Neuronal stem cell (in vitro differentiated cells): ENCODE measurements at regions not wholly inside any gene's neighbourhood (a gene's known extent, or its start where the extent isn't known, plus 50 kb on each side); places are given as distances from the start of the nearest gene placed in this dataset.

Source experiments
- DNase-seq: peaks from one replicate; pipeline ENCODE4 v3.0.0-alpha.2; 2013; ENCODE audit warnings: low spot score
- H2AFZ ChIP-seq: one replicate; pipeline ENCODE4 v1.6.1; 2013; ENCODE audit warnings: mild to moderate bottlenecking, low read length, inconsistent platforms
- H2AK5ac ChIP-seq: 2 replicates; pipeline ENCODE4 v1.6.1; 2013; ENCODE audit warnings: low read depth, mild to moderate bottlenecking, inconsistent platforms, low read length, moderate library complexity, mixed read lengths
- H2BK120ac ChIP-seq: 2 replicates; pipeline ENCODE4 v1.6.1; 2013; ENCODE audit warnings: low read depth, mild to moderate bottlenecking, inconsistent platforms, low read length, moderate library complexity, mixed read lengths
- H2BK12ac ChIP-seq: one replicate; pipeline ENCODE4 v1.6.1; 2013; ENCODE audit warnings: low read length, inconsistent platforms
- H2BK15ac ChIP-seq: 2 replicates; pipeline ENCODE4 v1.6.1; 2013; ENCODE audit warnings: mild to moderate bottlenecking, low read length, inconsistent platforms, mixed read lengths
- H2BK5ac ChIP-seq: one replicate; pipeline ENCODE4 v1.6.1; 2013; ENCODE audit warnings: inconsistent platforms, mild to moderate bottlenecking, low read length, moderate library complexity
- H3K14ac ChIP-seq: one replicate; pipeline ENCODE4 v1.6.1; 2013; ENCODE audit warnings: low read length, inconsistent platforms
- H3K18ac ChIP-seq: 2 replicates; pipeline ENCODE4 v1.6.1; 2013; ENCODE audit warnings: low read length, inconsistent platforms
- H3K23ac ChIP-seq: 2 replicates; pipeline ENCODE4 v1.6.1; 2013; ENCODE audit warnings: low read depth, mild to moderate bottlenecking, mixed read lengths, low read length, inconsistent platforms; ENCODE audit not compliant: poor library complexity
- H3K27ac ChIP-seq: replicated peaks from 3 replicates; pipeline ENCODE4 v1.5.1; 2013; ENCODE audit warnings: low read length, inconsistent platforms
- H3K27me3 ChIP-seq, 3 experiments: 2 replicates each; pipeline ENCODE4 v1.6.1; 2013; ENCODE audit warnings: low read length in 3 of 3, mild to moderate bottlenecking in 2 of 3, inconsistent platforms in 1 of 3, low read depth in 1 of 3, mixed read lengths in 1 of 3, moderate library complexity in 1 of 3; ENCODE audit not compliant: control insufficient read depth in 3 of 3, insufficient read depth in 3 of 3
- H3K36me3 ChIP-seq, 2 donors: replicated peaks in 1 of 2; 2 replicates each; pipeline ENCODE4 v1.6.1; 2013; ENCODE audit warnings: low read length in 2 of 2; ENCODE audit not compliant: control insufficient read depth in 2 of 2, insufficient read depth in 2 of 2
- H3K4ac ChIP-seq: 2 replicates; pipeline ENCODE4 v1.6.1; 2013; ENCODE audit warnings: inconsistent platforms, mild to moderate bottlenecking, low read length, moderate library complexity
- H3K4me1 ChIP-seq, 2 donors: 1 replicate in 1 of 2; 2 replicates in 1 of 2; pipeline ENCODE4 v1.6.1; 2013; ENCODE audit warnings: low read length in 2 of 2, low read depth in 1 of 2; ENCODE audit not compliant: control insufficient read depth in 2 of 2, insufficient read depth in 1 of 2
- H3K4me2 ChIP-seq: one replicate; pipeline ENCODE4 v1.6.1; 2013; ENCODE audit warnings: mild to moderate bottlenecking, low read length, inconsistent platforms; ENCODE audit not compliant: insufficient read depth, poor library complexity, severe bottlenecking
- H3K4me3 ChIP-seq, 2 donors: 2 replicates each; pipeline ENCODE4 v1.5.1; 2013; ENCODE audit warnings: low read length in 2 of 2, mild to moderate bottlenecking in 2 of 2, inconsistent platforms in 1 of 2, moderate library complexity in 1 of 2
- H3K79me1 ChIP-seq: one replicate; pipeline ENCODE4 v1.6.1; 2013; ENCODE audit warnings: low read depth, mild to moderate bottlenecking, inconsistent platforms, low read length, moderate library complexity
- H3K9ac ChIP-seq: one replicate; pipeline ENCODE4 v1.6.1; 2013; ENCODE audit warnings: mild to moderate bottlenecking, low read depth, low read length, inconsistent platforms; ENCODE audit not compliant: poor library complexity
- H3K9me3 ChIP-seq, 2 donors: replicated peaks in 1 of 2; 2 replicates each; pipeline versions ENCODE3 to v1.6.1; 2013; ENCODE audit warnings: low read length in 2 of 2, mild to moderate bottlenecking in 2 of 2, inconsistent platforms in 1 of 2, low read depth in 1 of 2, mixed read lengths in 1 of 2, moderate library complexity in 1 of 2; ENCODE audit not compliant: control insufficient read depth in 2 of 2, insufficient read depth in 1 of 2
- H4K8ac ChIP-seq: one replicate; pipeline ENCODE4 v1.6.1; 2013; ENCODE audit warnings: low read depth, mild to moderate bottlenecking, inconsistent platforms, low read length, moderate library complexity
- H4K91ac ChIP-seq: one replicate; pipeline ENCODE4 v1.6.1; 2013; ENCODE audit warnings: low read length, low read depth, mild to moderate bottlenecking, inconsistent platforms; ENCODE audit not compliant: poor library complexity
- WGBS, 2 donors: extraction: QIAGEN DNeasy Blood & Tissue Kit; methylation state at CpG; one replicate each; pipeline ENCODE4 v1.1.7; 2013; ENCODE audit warnings: missing lambda C conversion rate in 2 of 2, mixed read lengths in 1 of 2; ENCODE audit not compliant: insufficient read length in 2 of 2, insufficient replicate concordance in 1 of 2; ENCODE audit errors: extremely low coverage in 2 of 2; 5-methylcytosine and 5-hydroxymethylcytosine counted together

GRCh38 chr5:34597034-34598027 is 58.8 kb upstream of the RAI14 start:
- H4K91ac ChIP-seq, result no peak overlapping the region
- H3K79me1 ChIP-seq, result no peaks in the 10 kb centered on the region
- H2AK5ac ChIP-seq, result no peak overlapping the region
- H2AFZ ChIP-seq, result no peak overlapping the region
- no peak overlapping the region for H4K8ac ChIP-seq
- no peak overlapping the region for H3K14ac ChIP-seq
- no peak for DNase-seq
- no CpG with 5 or more reads among the region's 7 CpGs for WGBS, 2 donors
- no peak overlapping the region for H2BK12ac ChIP-seq
- no peak overlapping the region for H2BK5ac ChIP-seq
- H3K4me3 ChIP-seq, result no peak overlapping the region
- H2BK15ac ChIP-seq, result no peak overlapping the region
- H3K4me1 ChIP-seq, result peaks cover 0 to 11% of the 10 kb centered on the region in 2 donors
- no peak overlapping the region for H3K4ac ChIP-seq
- H3K23ac ChIP-seq, result no peak overlapping the region
- no peak overlapping the region for H3K9ac ChIP-seq
- no peak overlapping the region for H2BK120ac ChIP-seq
- H3K27ac ChIP-seq, result no peak overlapping the region
- H3K9me3 ChIP-seq, result no peaks in the 10 kb centered on the region
- H3K4me2 ChIP-seq, result no peak overlapping the region
- no peaks in the 10 kb centered on the region for H3K36me3 ChIP-seq
- H3K27me3 ChIP-seq, result peaks cover 0 to 4% (median 0%) of the 10 kb centered on the region in 3 experiments
- H3K18ac ChIP-seq, result no peak overlapping the region

- H2AK5ac ChIP-seq, result no peak overlapping the region
- no peak overlapping the region for H4K8ac ChIP-seq
- no peak for DNase-seq
- H3K79me1 ChIP-seq, result no peaks in the 10 kb centered on the region
- no peak overlapping the region for H3K23ac ChIP-seq
- H3K18ac ChIP-seq, result no peak overlapping the region
- H3K4me1 ChIP-seq, result peaks cover 0 to 11% of the 10 kb centered on the region in 2 donors
- H3K9me3 ChIP-seq, result no peaks in the 10 kb centered on the region
- no peak overlapping the region for H3K9ac ChIP-seq
- H2BK5ac ChIP-seq, result no peak overlapping the region
- no peak overlapping the region for H3K14ac ChIP-seq
- no peak overlapping the region for H2BK120ac ChIP-seq
- no peak overlapping the region for H3K27ac ChIP-seq
- no peak overlapping the region for H3K4me3 ChIP-seq
- H4K91ac ChIP-seq, result no peak overlapping the region
- no CpG with 5 or more reads among the region's 5 CpGs for WGBS, 2 donors
- no peak overlapping the region for H2BK12ac ChIP-seq
- no peak overlapping the region for H3K4ac ChIP-seq
- peaks cover 0 to 4% (median 0%) of the 10 kb centered on the region in 3 experiments for H3K27me3 ChIP-seq
- H3K4me2 ChIP-seq, result no peak overlapping the region
- H2AFZ ChIP-seq, result no peak overlapping the region
- no peaks in the 10 kb centered on the region for H3K36me3 ChIP-seq
- H2BK15ac ChIP-seq, result no peak overlapping the region
Measured at GRCh38 chr5:34598177-34598794, 57.8 kb upstream of the RAI14 start.

- DNase-seq, result no peak
- Histone ChIP-seq H2BK12ac (no peak overlapping the region), H2BK5ac (no peak overlapping the region), H3K4me2 (no peak overlapping the region), H2BK120ac (no peak overlapping the region), H4K8ac (no peak overlapping the region), H2AFZ (no peak overlapping the region), H2BK15ac (no peak overlapping the region), H3K27me3 (peaks cover 0 to 5% (median 0%) of the 10 kb centered on the region in 3 experiments), H3K9ac (no peak overlapping the region), H3K79me1 (no peaks in the 10 kb centered on the region), H3K4ac (no peak overlapping the region), H3K18ac (no peak overlapping the region), H2AK5ac (no peak overlapping the region), H3K14ac (no peak overlapping the region), H3K36me3 (no peaks in the 10 kb centered on the region), H3K4me1 (peaks cover 0 to 11% of the 10 kb centered on the region in 2 donors), H4K91ac (no peak overlapping the region), H3K27ac (no peak overlapping the region), H3K9me3 (no peaks in the 10 kb centered on the region), H3K4me3 (no peak overlapping the region), H3K23ac (no peak overlapping the region)
- WGBS, 2 donors, result no CpG with 5 or more reads among the region's 4 CpGs
Measured at GRCh38 chr5:34599471-34600117, 56.5 kb upstream of the RAI14 start.

GRCh38 chr5:34600118-34600493 is 56.0 kb upstream of the RAI14 start:
- Histone ChIP-seq H3K4me1 (peaks cover 0 to 11% of the 10 kb centered on the region in 2 donors), H3K4me3 (no peak overlapping the region), H4K91ac (no peak overlapping the region), H2BK120ac (no peak overlapping the region), H3K4ac (no peak overlapping the region), H3K14ac (no peak overlapping the region), H2AFZ (no peak overlapping the region), H3K23ac (no peak overlapping the region), H2BK5ac (no peak overlapping the region), H2BK12ac (no peak overlapping the region), H3K27ac (no peak overlapping the region), H3K9me3 (no peaks in the 10 kb centered on the region), H3K9ac (no peak overlapping the region), H3K79me1 (no peaks in the 10 kb centered on the region), H3K36me3 (no peaks in the 10 kb centered on the region), H3K4me2 (no peak overlapping the region), H4K8ac (no peak overlapping the region), H2BK15ac (no peak overlapping the region), H3K18ac (no peak overlapping the region), H3K27me3 (peaks cover 0 to 4% (median 0%) of the 10 kb centered on the region in 3 experiments), H2AK5ac (no peak overlapping the region)
- WGBS, 2 donors, result no CpG with 5 or more reads among the region's 4 CpGs
- no peak for DNase-seq
